K562 (cell line): ENCODE measurements at regions not wholly inside any gene's neighbourhood (a gene's known extent, or its start where the extent isn't known, plus 50 kb on each side); places are given as distances from the start of the nearest gene placed in this dataset.

Source experiments
- ATAC-seq: fragments of 200-7000 bp; cut with Tn5 transposase; 3 replicates; pipeline ENCODE4 v1.9.1; 2020; ENCODE audit warnings: moderate library complexity
- BruUV-seq: library from RNA; stranded (reverse); fragments of 400-500 nt; replicated peaks from 2 replicates; lab custom pipeline; 2021; lab: Mats Ljungman, UMichigan
- CTCF ChIA-PET: fragments of 300-600 bp; formaldehyde crosslinking; extraction: SDS; loops from one replicate; lab custom pipeline; 2021; ENCODE audit warnings: low intra/inter-chr PET ratio; lab: Yijun Ruan, JAX
- POLR2A ChIA-PET: fragments of 300-600, 350-650 bp; sonication (Branson Sonifier 250); formaldehyde crosslinking; extraction: SDS; loops from one replicate; lab custom pipeline; 2021; ENCODE audit warnings: antibody characterized with exemption, inconsistent platforms; lab: Yijun Ruan, JAX
- DNase-seq, 4 experiments: peaks; one replicate each; pipeline versions ENCODE4 v3.0.0 to v3.0.0-alpha.2; 2011 to 2018; ENCODE audit warnings: low spot score in 3 of 4, mixed read lengths in 3 of 4; ENCODE audit errors: extremely low read depth in 1 of 4
- FAIRE-seq: peaks from 2 replicates; lab custom pipeline; 2011; peaks lifted over from hg19 to GRCh38; lab: Jason Lieb, UNC
- H2AFZ ChIP-seq: 2 replicates; pipeline ENCODE4 v1.6.0; 2011; ENCODE audit warnings: low read depth, low read length, control low read depth, inconsistent platforms
- H3K27ac ChIP-seq: fragments of 200-600 bp; 3 replicates; pipeline ENCODE4 v1.8.0; 2011; ENCODE audit warnings: low read depth, mild to moderate bottlenecking, control low read depth, inconsistent platforms, low read length, moderate library complexity, mixed read lengths; ENCODE audit errors: extremely low read depth
- H3K27me3 ChIP-seq, 2 experiments: fragments of 300-600 bp in 1 of 2; 2 replicates in 1 of 2; 3 replicates in 1 of 2; pipeline versions ENCODE4 v1.6.0 to v1.8.0; 2011; ENCODE audit warnings: inconsistent platforms in 2 of 2, low read length in 2 of 2, mild to moderate bottlenecking in 1 of 2, mixed read lengths in 1 of 2, moderate library complexity in 1 of 2; ENCODE audit not compliant: control insufficient read depth in 2 of 2, insufficient read depth in 2 of 2
- H3K36me3 ChIP-seq: fragments of 300-600 bp; 3 replicates; pipeline ENCODE4 v1.8.0; 2011; ENCODE audit warnings: mild to moderate bottlenecking, low read length, inconsistent platforms; ENCODE audit not compliant: control insufficient read depth, insufficient read depth
- H3K4me1 ChIP-seq, 2 experiments: fragments of 200-600 bp in 1 of 2; replicated peaks in 1 of 2; 2 replicates in 1 of 2; 3 replicates in 1 of 2; pipeline versions ENCODE4 v1.5.1 to v1.8.0; 2011; ENCODE audit warnings: inconsistent platforms in 2 of 2, low read length in 2 of 2, mild to moderate bottlenecking in 1 of 2, mixed read lengths in 1 of 2, moderate library complexity in 1 of 2; ENCODE audit not compliant: control insufficient read depth in 2 of 2, insufficient read depth in 2 of 2
- H3K4me2 ChIP-seq: 2 replicates; pipeline ENCODE4 v1.6.1; 2011; ENCODE audit warnings: low read length, control low read depth, inconsistent platforms, mixed read lengths; ENCODE audit not compliant: insufficient read depth
- H3K4me3 ChIP-seq: fragments of 200-600 bp; sonication (generic), shearing (Covaris generic); 2 replicates; pipeline ENCODE4 v1.5.1; 2016; ENCODE audit warnings: control low read depth, inconsistent platforms
- H3K79me2 ChIP-seq: fragments of 200-600 bp; 3 replicates; pipeline ENCODE4 v1.8.0; 2011; ENCODE audit warnings: low read length, inconsistent platforms; ENCODE audit not compliant: control insufficient read depth, insufficient read depth
- H3K9ac ChIP-seq, 2 experiments: 2 replicates each; pipeline versions ENCODE4 v1.6.0 to v1.6.1; 2011; ENCODE audit warnings: low read depth in 2 of 2, low read length in 2 of 2, control low read depth in 1 of 2, inconsistent platforms in 1 of 2, mild to moderate bottlenecking in 1 of 2, mixed read lengths in 1 of 2; ENCODE audit not compliant: insufficient read depth in 1 of 2
- H3K9me1 ChIP-seq: one replicate; pipeline ENCODE4 v1.6.0; 2011; ENCODE audit warnings: inconsistent platforms, mild to moderate bottlenecking, low read length, moderate library complexity; ENCODE audit not compliant: control insufficient read depth, insufficient read depth
- H3K9me3 ChIP-seq: replicated peaks from 2 replicates; pipeline ENCODE4 v1.5.1; 2011; ENCODE audit warnings: low read depth, low read length, inconsistent platforms; ENCODE audit not compliant: control insufficient read depth, insufficient read depth
- H4K20me1 ChIP-seq: replicated peaks from 2 replicates; pipeline ENCODE4 v1.6.1; 2011; ENCODE audit warnings: low read length, inconsistent platforms, mixed read lengths; ENCODE audit not compliant: control insufficient read depth, insufficient read depth
- ARID2 ChIP-seq: fragments of 450-650 bp; IDR thresholded peaks from 2 replicates; pipeline ENCODE4 v1.6.1; 2017; ENCODE audit warnings: antibody characterized with exemption, mild to moderate bottlenecking
- ARID3A ChIP-seq: IDR thresholded peaks from 2 replicates; pipeline ENCODE4 v1.6.1; 2012; ENCODE audit warnings: low read depth, low read length, improper control_type of control experiment, borderline replicate concordance
- BRF2 ChIP-seq: IDR thresholded peaks from 3 replicates; pipeline ENCODE4 v1.6.1; 2011; ENCODE audit warnings: borderline replicate concordance, mild to moderate bottlenecking; ENCODE audit not compliant: insufficient read length, insufficient read depth
- GABPB2 ChIP-seq: fragments of 250-450 bp; sonication (Bioruptor Pico); conservative IDR thresholded peaks from 2 replicates; pipeline ENCODE4 v1.5.1; 2021; ENCODE audit warnings: mild to moderate bottlenecking
- KDM5B ChIP-seq: fragments of 200-600 bp; sonication (generic); IDR thresholded peaks from 2 replicates; pipeline ENCODE4 v1.6.1; 2012; ENCODE audit warnings: low read depth, mild to moderate bottlenecking, moderate library complexity, low read length, control low read depth, inconsistent platforms; ENCODE audit not compliant: insufficient replicate concordance
- MTA3 ChIP-seq: fragments of 450-650 bp; formaldehyde crosslinking; IDR thresholded peaks from 2 replicates; pipeline ENCODE4 v1.6.1; 2017; ENCODE audit warnings: mild to moderate bottlenecking, borderline replicate concordance
- NR3C1 ChIP-seq: sonication (generic); formaldehyde crosslinking; IDR thresholded peaks from 2 replicates; pipeline ENCODE4 v1.8.1; 2022; ENCODE audit warnings: missing genetic modification reagents
- SETDB1 ChIP-seq: IDR thresholded peaks from one replicate; pipeline ENCODE4 v1.6.1; 2012; ENCODE audit warnings: low read length, control low read depth, inconsistent platforms
- SMARCA5 ChIP-seq: fragments of 450-650 bp; IDR thresholded peaks from 2 replicates; pipeline ENCODE4 v1.6.1; 2016
- SNIP1 ChIP-seq: fragments of 450-650 bp; IDR thresholded peaks from 2 replicates; pipeline ENCODE4 v1.7.1; 2017; ENCODE audit warnings: low read depth, mild to moderate bottlenecking
- SOX6 ChIP-seq: fragments of 450-650 bp; IDR thresholded peaks from 2 replicates; pipeline ENCODE4 v1.6.1; 2014; ENCODE audit warnings: mild to moderate bottlenecking
- TRIM24 ChIP-seq, 2 experiments: fragments of 450-650 bp; IDR thresholded peaks; 2 replicates each; pipeline ENCODE4 v1.6.1; 2016
- ZBTB8A ChIP-seq: fragments of 450-650 bp; IDR thresholded peaks from 2 replicates; pipeline ENCODE4 v1.6.1; 2018; ENCODE audit warnings: mild to moderate bottlenecking, moderate library complexity; ENCODE audit not compliant: partially characterized antibody
- ZNF232 ChIP-seq: sonication (generic); formaldehyde crosslinking; IDR thresholded peaks from 2 replicates; pipeline ENCODE4 v1.8.0; 2022; ENCODE audit warnings: mild to moderate bottlenecking, missing genetic modification reagents
- ZNF274 ChIP-seq: IDR thresholded peaks from 2 replicates; pipeline ENCODE4 v1.6.1; 2011; ENCODE audit warnings: low read depth, mild to moderate bottlenecking, low read length, moderate library complexity, borderline replicate concordance
- WGBS: fragments of 100-300 bp; shearing (Covaris generic); methylation state at CpG from one replicate; pipeline ENCODE4 v1.1.6; 2016; ENCODE audit warnings: low coverage, mixed read lengths; ENCODE audit not compliant: insufficient coverage; ENCODE audit errors: missing lambda C conversion rate; 5-methylcytosine and 5-hydroxymethylcytosine counted together
- in situ Hi-C: fragments of 300-500 bp; cut with MboI; formaldehyde crosslinking; loops from 4 replicates; pipeline ENCODE4 v1.15.0; 2018; ENCODE audit warnings: inconsistent platforms, mixed read lengths
- intact Hi-C: fragments of 100-400 bp; cut with micrococcal nuclease; formaldehyde crosslinking; loops from 2 replicates; pipeline ENCODE4 v1.14.2; 2022
- TF ChIP-seq, protein P1 (sequence below), 3 experiments: fragments of 200-800 bp in 1 of 3; sonication (Bioruptor generic) in 1 of 3; sonication (generic) in 1 of 3; formaldehyde crosslinking in 1 of 3; IDR thresholded peaks; 2 replicates each; pipeline versions ENCODE4 v1.6.1 to v1.8.0; 2016 to 2022; ENCODE audit warnings: mild to moderate bottlenecking in 2 of 3, missing compliant biosample characterization in 2 of 3, missing genetic modification characterization in 2 of 3, missing genetic modification reagents in 1 of 3

DNA sequence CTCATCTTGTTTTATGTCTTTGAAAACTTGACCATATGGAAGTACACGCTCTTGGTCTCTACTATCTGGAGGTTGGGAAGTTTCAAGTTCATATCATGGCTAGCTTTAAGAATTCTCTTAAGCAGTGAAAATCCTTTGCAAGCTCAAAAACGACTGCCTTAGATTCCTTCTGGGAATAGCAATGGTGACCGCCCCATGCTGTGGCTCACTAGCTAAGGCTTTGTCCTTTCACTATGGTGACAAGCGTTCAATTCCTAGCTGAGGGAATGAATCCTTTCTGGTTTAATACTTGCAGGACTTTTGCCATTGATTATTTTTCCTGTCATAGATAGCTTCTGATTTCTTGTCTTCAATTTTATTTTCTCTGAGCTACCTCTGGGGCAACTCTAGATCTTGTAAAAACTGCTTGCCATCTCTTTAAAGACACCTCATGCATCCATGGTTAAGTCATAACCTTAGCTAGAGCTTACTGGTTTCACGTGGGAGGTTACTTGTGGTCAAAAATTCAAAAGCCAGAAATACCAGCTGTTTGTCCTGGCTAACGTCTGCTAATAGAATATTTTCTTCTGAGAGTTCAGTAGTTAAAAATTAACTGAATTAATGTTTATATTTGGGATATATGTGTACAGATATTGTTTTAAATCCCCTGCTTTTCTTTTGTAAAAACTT, 673.4 kb upstream of the CBLB start:
- WGBS = 0% methylated on average over 5 of the region's 6 CpGs
- ATAC-seq = no peak
- Histone ChIP-seq H3K27me3 (no peaks in the 10 kb centered on the region), H3K27ac (no peak overlapping the region), H3K4me1 (no peaks in the 10 kb centered on the region), H3K36me3 (no peaks in the 10 kb centered on the region), H3K4me2 (no peak overlapping the region), H3K9me3 (no peaks in the 10 kb centered on the region), H3K9me1 (no peaks in the 10 kb centered on the region), H2AFZ (no peak overlapping the region), H3K4me3 (no peak overlapping the region), H3K9ac (no peak overlapping the region), H3K79me2 (no peaks in the 10 kb centered on the region), H4K20me1 (no peaks in the 10 kb centered on the region)
- DNase-seq = no peak
- intact Hi-C loops (no loop called here), in situ Hi-C loops (no loop called here)
- ChIA-PET CTCF (no interaction called here), POLR2A (no interaction called here)
- no TSS peak for BruUV-seq
- no peak for FAIRE-seq
- no peak for TF ChIP-seq TRIM24 (IDR thresholded peaks at IDR 0.05)
- no peak for TF ChIP-seq GABPB2 (CRISPR knock-in tag)
- TF ChIP-seq ZNF274 = no peak
- TF ChIP-seq SOX6 = no peak
- no peak for TF ChIP-seq ARID2
- TF ChIP-seq NR3C1 (CRISPR knock-in tag) = no peak
- TF ChIP-seq BRF2 = no peak
- TF ChIP-seq ZBTB8A = no peak
- TF ChIP-seq MTA3 = no peak
- TF ChIP-seq SNIP1 = no peak
- no peak for TF ChIP-seq SETDB1
- TF ChIP-seq, protein P1, sequence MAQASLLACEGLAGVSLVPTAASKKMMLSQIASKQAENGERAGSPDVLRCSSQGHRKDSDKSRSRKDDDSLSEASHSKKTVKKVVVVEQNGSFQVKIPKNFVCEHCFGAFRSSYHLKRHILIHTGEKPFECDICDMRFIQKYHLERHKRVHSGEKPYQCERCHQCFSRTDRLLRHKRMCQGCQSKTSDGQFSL (CRISPR knock-in tag; IDR thresholded peaks at IDR 0.05) = no peak
- TF ChIP-seq, protein P1 (tag; IDR thresholded peaks at IDR 0.05) = no peak
- no peak for TF ChIP-seq SMARCA5
- no peak for TF ChIP-seq KDM5B
- no peak for TF ChIP-seq ARID3A
- no peak for TF ChIP-seq ZNF232
